HepG2 (cell line): ENCODE measurements at regions not wholly inside any gene's neighbourhood (a gene's known extent, or its start where the extent isn't known, plus 50 kb on each side); places are given as distances from the start of the nearest gene placed in this dataset.

Source experiments
- ATAC-seq: fragments of 200-7000 bp; cut with Tn5 transposase; 3 replicates; pipeline ENCODE4 v1.9.1; 2020; ENCODE audit warnings: mild to moderate bottlenecking, moderate library complexity
- BruUV-seq: library from RNA; stranded (reverse); fragments of 400-500 nt; replicated peaks from 2 replicates; lab custom pipeline; 2021; lab: Mats Ljungman, UMichigan
- CTCF ChIA-PET: fragments of 300-600 bp; formaldehyde crosslinking; extraction: SDS; loops from one replicate; lab custom pipeline; 2021; ENCODE audit warnings: low total read pairs, inconsistent platforms, low intra/inter-chr PET ratio; lab: Yijun Ruan, JAX
- POLR2A ChIA-PET: fragments of 350-600 bp; sonication (Branson Sonifier 250); formaldehyde crosslinking; loops from one replicate; lab custom pipeline; 2020; ENCODE audit warnings: antibody characterized with exemption, inconsistent platforms; lab: Yijun Ruan, JAX
- DNase-seq: peaks from one replicate; pipeline ENCODE4 v3.0.0-alpha.2; 2015; ENCODE audit warnings: low spot score
- FAIRE-seq: peaks from 3 replicates; lab custom pipeline; 2011; peaks lifted over from hg19 to GRCh38; lab: Jason Lieb, UNC
- H2AFZ ChIP-seq: one replicate; pipeline ENCODE4 v1.6.1; 2011; ENCODE audit warnings: low read length, inconsistent platforms
- H3K27ac ChIP-seq: fragments of 300-600 bp; 3 replicates; pipeline ENCODE4 v1.8.0; 2011; ENCODE audit warnings: mixed run types, mild to moderate bottlenecking, mixed read lengths, low read length, inconsistent platforms; ENCODE audit not compliant: insufficient read depth; ENCODE audit errors: extremely low read length
- H3K27me3 ChIP-seq, 2 experiments: fragments of 200-600 bp in 1 of 2; 2 replicates in 1 of 2; 3 replicates in 1 of 2; pipeline versions ENCODE4 v1.6.0 to v1.8.0; 2011; ENCODE audit warnings: low read length in 2 of 2, mild to moderate bottlenecking in 2 of 2, moderate library complexity in 2 of 2, inconsistent platforms in 1 of 2; ENCODE audit not compliant: insufficient read depth in 2 of 2, control insufficient read depth in 1 of 2
- H3K36me3 ChIP-seq, 2 experiments: fragments of 200-600 bp in 1 of 2; replicated peaks in 1 of 2; 2 replicates in 1 of 2; 3 replicates in 1 of 2; pipeline versions ENCODE4 v1.5.1 to v1.8.0; 2011; ENCODE audit warnings: low read length in 2 of 2, inconsistent platforms in 1 of 2; ENCODE audit not compliant: insufficient read depth in 2 of 2, control insufficient read depth in 1 of 2
- H3K4me1 ChIP-seq: 2 replicates; pipeline ENCODE4 v1.5.1; 2012; ENCODE audit warnings: low read length, inconsistent platforms; ENCODE audit not compliant: insufficient read depth
- H3K4me2 ChIP-seq: 2 replicates; pipeline ENCODE4 v1.6.0; 2011; ENCODE audit warnings: low read depth, low read length, inconsistent platforms
- H3K4me3 ChIP-seq, 3 experiments: fragments of 200-600 bp in 1 of 3; sonication (generic), shearing (Covaris generic) in 1 of 3; replicated peaks in 1 of 3; 2 replicates each; pipeline ENCODE4 v1.5.1; 2011 to 2016; ENCODE audit warnings: low read length in 3 of 3, inconsistent platforms in 2 of 3, low read depth in 2 of 3, mild to moderate bottlenecking in 2 of 3, control low read depth in 1 of 3, mixed read lengths in 1 of 3; ENCODE audit not compliant: insufficient read depth in 1 of 3
- H3K79me2 ChIP-seq: one replicate; pipeline ENCODE4 v1.6.1; 2011; ENCODE audit warnings: low read length, inconsistent platforms; ENCODE audit not compliant: insufficient read depth
- H3K9ac ChIP-seq: 2 replicates; pipeline ENCODE4 v1.6.0; 2011; ENCODE audit warnings: mild to moderate bottlenecking, low read depth, low read length, inconsistent platforms; ENCODE audit not compliant: insufficient read depth
- H3K9me3 ChIP-seq: 2 replicates; pipeline ENCODE4 v1.5.1; 2012; ENCODE audit warnings: mild to moderate bottlenecking, low read length
- H4K20me1 ChIP-seq: 2 replicates; pipeline ENCODE4 v1.6.0; 2011; ENCODE audit warnings: inconsistent platforms, mild to moderate bottlenecking, low read length, moderate library complexity; ENCODE audit not compliant: insufficient read depth
- CHD2 ChIP-seq: IDR thresholded peaks from 2 replicates; pipeline ENCODE4 v1.6.1; 2011; ENCODE audit warnings: low read depth, low read length, improper control_type of control experiment
- EZH2 ChIP-seq: conservative IDR thresholded peaks from 2 replicates; pipeline ENCODE4 v1.6.1; 2012; ENCODE audit warnings: mild to moderate bottlenecking, low read depth, low read length, moderate library complexity
- SATB2 ChIP-seq: sonication (generic); formaldehyde crosslinking; IDR thresholded peaks from 2 replicates; pipeline ENCODE4 v1.5.0; 2020; ENCODE audit warnings: missing genetic modification reagents
- XBP1 ChIP-seq: sonication (generic); formaldehyde crosslinking; IDR thresholded peaks from 2 replicates; pipeline ENCODE4 v1.5.0; 2020; ENCODE audit warnings: missing genetic modification reagents
- ZNF350 ChIP-seq: sonication (generic); formaldehyde crosslinking; IDR thresholded peaks from 2 replicates; pipeline ENCODE4 v1.4.0; 2020; ENCODE audit warnings: mild to moderate bottlenecking, low read depth, missing genetic modification reagents, borderline replicate concordance
- ZSCAN29 ChIP-seq: sonication (generic); formaldehyde crosslinking; conservative IDR thresholded peaks from 2 replicates; pipeline ENCODE4 v1.4.0; 2020; ENCODE audit warnings: mild to moderate bottlenecking, missing genetic modification reagents
- WGBS: methylation state at CpG from one replicate; pipeline ENCODE4 v1.1.6; 2017; ENCODE audit warnings: low lambda C conversion rate; 5-methylcytosine and 5-hydroxymethylcytosine counted together
- in situ Hi-C: cut with HindIII; loops from 2 replicates; pipeline ENCODE4 v1.10.0; 2017; ENCODE audit warnings: low pct_unique_long_range_greater_than_20kb; ENCODE audit not compliant: extremely low pct_ligation_motif_present
- intact Hi-C: fragments of 100-400 bp; cut with micrococcal nuclease; formaldehyde crosslinking; loops from one replicate; pipeline ENCODE4 v1.10.0; 2022; ENCODE audit not compliant: unreplicated experiment
- TF ChIP-seq, protein P1 (sequence below): sonication (generic); formaldehyde crosslinking; IDR thresholded peaks from 2 replicates; pipeline ENCODE4 v1.5.1; 2020; ENCODE audit warnings: mild to moderate bottlenecking, missing genetic modification reagents, moderate library complexity
- TF ChIP-seq, protein P2 (sequence below): sonication (generic); formaldehyde crosslinking; IDR thresholded peaks from 2 replicates; pipeline ENCODE4 v1.4.0; 2020; ENCODE audit warnings: missing genetic modification reagents
- TF ChIP-seq, protein P3 (sequence below): sonication (generic); formaldehyde crosslinking; IDR thresholded peaks from 2 replicates; pipeline ENCODE4 v1.4.0; 2020; ENCODE audit warnings: mild to moderate bottlenecking, low read depth, missing genetic modification reagents
- TF ChIP-seq, protein P4 (sequence below): sonication (generic); formaldehyde crosslinking; IDR thresholded peaks from 2 replicates; pipeline ENCODE4 v1.5.0; 2020; ENCODE audit warnings: mild to moderate bottlenecking, missing genetic modification reagents

DNA sequence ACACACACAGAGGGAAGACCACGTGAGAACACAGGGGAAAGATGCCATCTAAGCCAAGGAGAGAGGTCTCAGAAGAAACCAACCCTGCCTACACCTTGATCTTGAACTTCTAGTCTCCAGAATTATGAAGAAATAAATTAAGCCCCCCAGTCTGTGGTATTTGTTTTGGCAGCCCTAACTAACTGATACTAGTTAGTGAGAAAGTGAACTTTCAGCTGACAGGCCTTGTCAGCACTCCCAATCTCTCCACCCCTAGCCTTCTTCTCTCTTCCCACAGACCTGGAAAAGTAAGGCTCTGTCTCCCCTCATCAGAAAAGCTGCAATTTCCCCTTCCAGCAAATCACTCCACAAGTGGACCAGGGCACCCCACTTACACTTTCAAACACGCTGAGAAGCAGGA is 108.6 kb upstream of the CDYL start:
- Histone ChIP-seq H2AFZ (no peak overlapping the region), H3K27me3 (peaks cover 0 to 37% of the 10 kb centered on the region in 2 experiments; a peak in 2 of 5 replicates), H3K4me3 (no peak overlapping the region), H3K27ac (no peak overlapping the region), H3K9me3 (no peaks in the 10 kb centered on the region), H3K4me2 (no peak overlapping the region), H3K4me1 (no peaks in the 10 kb centered on the region), H3K79me2 (no peaks in the 10 kb centered on the region), H3K36me3 (no peaks in the 10 kb centered on the region), H4K20me1 (no peaks in the 10 kb centered on the region), H3K9ac (no peak overlapping the region)
- no peak for DNase-seq
- ChIA-PET POLR2A (no interaction called here), CTCF (no interaction called here)
- no TSS peak for BruUV-seq
- FAIRE-seq, result no peak
- intact Hi-C loops (no loop called here), in situ Hi-C loops (no loop called here)
- TF ChIP-seq XBP1 (CRISPR knock-in tag) (no peak), EZH2 (no peak), ZNF350 (CRISPR knock-in tag) (no peak), ZSCAN29 (CRISPR knock-in tag) (no peak), CHD2 (no peak), SATB2 (CRISPR knock-in tag) (no peak)
- TF ChIP-seq, protein P1, sequence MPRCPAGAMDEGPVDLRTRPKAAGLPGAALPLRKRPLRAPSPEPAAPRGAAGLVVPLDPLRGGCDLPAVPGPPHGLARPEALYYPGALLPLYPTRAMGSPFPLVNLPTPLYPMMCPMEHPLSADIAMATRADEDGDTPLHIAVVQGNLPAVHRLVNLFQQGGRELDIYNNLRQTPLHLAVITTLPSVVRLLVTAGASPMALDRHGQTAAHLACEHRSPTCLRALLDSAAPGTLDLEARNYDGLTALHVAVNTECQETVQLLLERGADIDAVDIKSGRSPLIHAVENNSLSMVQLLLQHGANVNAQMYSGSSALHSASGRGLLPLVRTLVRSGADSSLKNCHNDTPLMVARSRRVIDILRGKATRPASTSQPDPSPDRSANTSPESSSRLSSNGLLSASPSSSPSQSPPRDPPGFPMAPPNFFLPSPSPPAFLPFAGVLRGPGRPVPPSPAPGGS (CRISPR knock-in tag), result no peak
- TF ChIP-seq, protein P2, sequence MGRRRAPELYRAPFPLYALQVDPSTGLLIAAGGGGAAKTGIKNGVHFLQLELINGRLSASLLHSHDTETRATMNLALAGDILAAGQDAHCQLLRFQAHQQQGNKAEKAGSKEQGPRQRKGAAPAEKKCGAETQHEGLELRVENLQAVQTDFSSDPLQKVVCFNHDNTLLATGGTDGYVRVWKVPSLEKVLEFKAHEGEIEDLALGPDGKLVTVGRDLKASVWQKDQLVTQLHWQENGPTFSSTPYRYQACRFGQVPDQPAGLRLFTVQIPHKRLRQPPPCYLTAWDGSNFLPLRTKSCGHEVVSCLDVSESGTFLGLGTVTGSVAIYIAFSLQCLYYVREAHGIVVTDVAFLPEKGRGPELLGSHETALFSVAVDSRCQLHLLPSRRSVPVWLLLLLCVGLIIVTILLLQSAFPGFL, result no peak
- TF ChIP-seq, protein P3, sequence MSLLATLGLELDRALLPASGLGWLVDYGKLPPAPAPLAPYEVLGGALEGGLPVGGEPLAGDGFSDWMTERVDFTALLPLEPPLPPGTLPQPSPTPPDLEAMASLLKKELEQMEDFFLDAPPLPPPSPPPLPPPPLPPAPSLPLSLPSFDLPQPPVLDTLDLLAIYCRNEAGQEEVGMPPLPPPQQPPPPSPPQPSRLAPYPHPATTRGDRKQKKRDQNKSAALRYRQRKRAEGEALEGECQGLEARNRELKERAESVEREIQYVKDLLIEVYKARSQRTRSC (CRISPR knock-in tag), result no peak
- TF ChIP-seq, protein P4, sequence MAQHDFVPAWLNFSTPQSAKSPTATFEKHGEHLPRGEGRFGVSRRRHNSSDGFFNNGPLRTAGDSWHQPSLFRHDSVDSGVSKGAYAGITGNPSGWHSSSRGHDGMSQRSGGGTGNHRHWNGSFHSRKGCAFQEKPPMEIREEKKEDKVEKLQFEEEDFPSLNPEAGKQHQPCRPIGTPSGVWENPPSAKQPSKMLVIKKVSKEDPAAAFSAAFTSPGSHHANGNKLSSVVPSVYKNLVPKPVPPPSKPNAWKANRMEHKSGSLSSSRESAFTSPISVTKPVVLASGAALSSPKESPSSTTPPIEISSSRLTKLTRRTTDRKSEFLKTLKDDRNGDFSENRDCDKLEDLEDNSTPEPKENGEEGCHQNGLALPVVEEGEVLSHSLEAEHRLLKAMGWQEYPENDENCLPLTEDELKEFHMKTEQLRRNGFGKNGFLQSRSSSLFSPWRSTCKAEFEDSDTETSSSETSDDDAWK, result no peak
- ATAC-seq, result no peak
- 14% methylated on average over 2 of the region's 2 CpGs for WGBS
